ENCODE measurements at regions not wholly inside any gene's neighbourhood (a gene's known extent, or its start where the extent isn't known, plus 50 kb on each side); places are given as distances from the start of the nearest gene placed in this dataset.

- TF ChIP-seq CTCF (conservative IDR thresholded peaks at IDR 0.05): no peak
- H3K27ac ChIP-seq: no peak overlapping the region
Measured at GRCh38 chr15:31447931-31448634, 121.4 kb downstream of the KLF13 start.

GRCh38 chr15:31448635-31448979 lies 122.0 kb downstream of the KLF13 start:
- TF ChIP-seq CTCF (conservative IDR thresholded peaks at IDR 0.05): no peak
- H3K27ac ChIP-seq: no peak overlapping the region

- TF ChIP-seq CTCF (conservative IDR thresholded peaks at IDR 0.05): no peak
Measured at GRCh38 chr15:31452595-31453557, 126.2 kb downstream of the KLF13 start.

GRCh38 chr15:31453558-31454318 lies 127.1 kb downstream of the KLF13 start:
- H3K27ac ChIP-seq: no peak overlapping the region
- TF ChIP-seq CTCF (conservative IDR thresholded peaks at IDR 0.05): no peak

More at GRCh38 chr15:31452595-31453557, 126.2 kb downstream of the KLF13 start:
- H3K27ac ChIP-seq: no peak overlapping the region

- H3K27ac ChIP-seq: no peak overlapping the region
- TF ChIP-seq CTCF (conservative IDR thresholded peaks at IDR 0.05): no peak
Measured at GRCh38 chr15:31455499-31455898, 128.9 kb downstream of the KLF13 start.

- no peak overlapping the region for H3K27ac ChIP-seq
Measured at GRCh38 chr15:31456354-31457060, 129.9 kb downstream of the KLF13 start.

More at GRCh38 chr15:31456354-31457060, 129.9 kb downstream of the KLF13 start:
- no peak for TF ChIP-seq CTCF (conservative IDR thresholded peaks at IDR 0.05)
